NCI-H2107 treated with DMSO at 0.1 percent for 48 hours (cell line): ENCODE measurements at regions not wholly inside any gene's neighbourhood (a gene's known extent, or its start where the extent isn't known, plus 50 kb on each side); places are given as distances from the start of the nearest gene placed in this dataset.

Experiments used
- DNase-seq: peaks from one replicate; lab custom pipeline; 2025; ENCODE audit not compliant: unreplicated experiment; lab: John Stamatoyannopoulos, UW

DNA sequence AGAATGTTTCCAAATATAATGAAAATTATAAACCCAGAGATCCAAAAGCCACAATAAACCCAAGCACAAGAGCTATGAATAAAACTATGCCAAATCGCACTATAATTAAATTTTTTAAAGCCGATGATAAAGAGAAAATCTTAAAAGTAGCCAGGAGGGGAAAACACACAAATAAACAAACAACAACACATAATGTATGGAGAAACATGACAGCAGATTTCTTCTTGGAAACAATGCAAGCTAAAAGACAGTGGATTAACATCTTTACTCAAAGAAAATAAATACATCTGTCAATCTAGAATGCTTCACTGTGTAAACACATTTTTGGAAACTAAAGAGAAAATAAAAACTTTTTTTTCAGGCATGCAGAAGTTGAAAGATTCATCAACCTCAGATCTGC, 53.0 kb upstream of the SMOX start:
- DNase-seq = no peak

DNA sequence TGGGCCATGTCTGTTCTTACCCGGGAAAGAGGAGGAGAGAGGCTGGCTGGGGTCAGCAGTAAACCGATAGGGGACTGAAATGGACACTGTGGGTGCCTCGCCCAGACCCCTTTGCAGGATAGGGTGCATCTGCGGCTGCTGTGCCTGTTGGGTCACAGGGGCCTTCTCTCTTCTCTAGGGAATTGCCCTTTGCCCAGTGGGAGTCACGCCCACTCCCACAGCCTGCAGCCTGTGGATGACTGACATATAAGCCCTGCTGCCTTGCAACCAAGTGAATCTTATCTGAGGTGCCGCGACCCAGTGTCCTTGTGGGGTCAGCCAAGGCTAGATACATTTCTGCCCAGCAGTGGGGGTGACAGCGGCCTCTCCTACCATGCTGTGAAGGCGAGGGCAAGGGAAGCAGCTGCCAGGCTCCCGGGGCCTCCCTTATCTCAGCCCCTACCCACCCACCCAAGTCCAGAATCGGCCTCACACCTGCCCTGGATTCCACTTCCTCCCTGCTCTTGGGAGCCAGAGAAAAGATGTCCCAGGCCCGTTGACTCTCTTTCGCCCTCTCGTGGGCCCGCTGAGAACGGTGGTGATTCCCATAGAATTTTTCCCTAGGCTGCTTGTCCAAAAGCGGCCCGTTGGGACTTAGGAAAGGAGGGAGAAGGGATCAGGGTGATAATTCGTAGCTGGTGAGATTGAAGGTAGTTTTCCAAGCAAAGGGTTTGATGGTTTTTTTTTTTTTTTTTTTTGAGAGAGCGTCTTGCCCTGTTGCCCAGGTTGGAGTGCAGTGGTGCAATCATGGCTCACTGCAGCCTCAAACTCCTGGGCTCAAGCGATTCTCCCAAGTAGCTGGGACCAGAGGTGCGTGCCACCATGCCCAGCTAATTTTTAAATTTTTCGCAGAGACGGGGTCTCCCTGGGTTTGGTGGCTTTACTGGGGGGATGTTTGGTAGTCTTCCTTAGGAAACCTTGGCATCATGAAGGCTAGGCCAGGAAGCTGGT, 56.8 kb upstream of the SMOX start:
- peak; percentile 12 for DNase-seq

DNA sequence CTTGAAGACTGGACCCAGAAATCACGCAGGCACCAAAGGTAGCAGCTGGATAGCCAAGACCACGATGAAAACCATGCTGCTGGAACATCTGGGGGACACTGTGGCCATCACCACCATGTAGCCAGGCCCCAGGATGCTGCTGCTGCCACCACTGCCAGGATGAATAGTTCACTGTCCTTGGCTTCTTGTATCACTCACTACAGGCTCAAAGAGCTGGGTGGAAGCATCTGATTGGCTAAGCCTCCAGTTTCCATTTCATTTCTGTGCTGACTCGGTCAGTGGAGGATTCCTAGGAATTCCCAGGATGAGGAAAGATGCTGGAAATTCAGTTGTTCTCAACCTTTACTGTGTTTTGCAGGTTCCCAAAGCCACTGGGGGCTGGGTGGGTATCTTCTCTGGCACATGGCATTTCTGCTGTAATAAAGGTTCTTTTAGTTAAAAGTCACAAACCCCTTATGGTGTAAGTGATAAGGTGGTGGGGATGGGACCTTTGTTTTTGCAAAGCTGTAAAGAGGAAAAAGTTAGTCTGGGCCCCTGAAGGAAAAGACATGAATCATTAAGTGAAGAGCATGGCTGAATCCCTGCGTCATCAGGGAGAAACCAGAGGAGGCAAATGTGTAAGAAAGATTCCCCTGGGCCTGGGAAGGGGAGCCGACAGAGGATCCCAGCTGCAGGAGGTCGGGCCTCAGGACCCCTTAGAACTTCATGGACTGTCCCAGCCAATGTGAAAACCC, 57.7 kb upstream of the SMOX start:
- no peak for DNase-seq

DNA sequence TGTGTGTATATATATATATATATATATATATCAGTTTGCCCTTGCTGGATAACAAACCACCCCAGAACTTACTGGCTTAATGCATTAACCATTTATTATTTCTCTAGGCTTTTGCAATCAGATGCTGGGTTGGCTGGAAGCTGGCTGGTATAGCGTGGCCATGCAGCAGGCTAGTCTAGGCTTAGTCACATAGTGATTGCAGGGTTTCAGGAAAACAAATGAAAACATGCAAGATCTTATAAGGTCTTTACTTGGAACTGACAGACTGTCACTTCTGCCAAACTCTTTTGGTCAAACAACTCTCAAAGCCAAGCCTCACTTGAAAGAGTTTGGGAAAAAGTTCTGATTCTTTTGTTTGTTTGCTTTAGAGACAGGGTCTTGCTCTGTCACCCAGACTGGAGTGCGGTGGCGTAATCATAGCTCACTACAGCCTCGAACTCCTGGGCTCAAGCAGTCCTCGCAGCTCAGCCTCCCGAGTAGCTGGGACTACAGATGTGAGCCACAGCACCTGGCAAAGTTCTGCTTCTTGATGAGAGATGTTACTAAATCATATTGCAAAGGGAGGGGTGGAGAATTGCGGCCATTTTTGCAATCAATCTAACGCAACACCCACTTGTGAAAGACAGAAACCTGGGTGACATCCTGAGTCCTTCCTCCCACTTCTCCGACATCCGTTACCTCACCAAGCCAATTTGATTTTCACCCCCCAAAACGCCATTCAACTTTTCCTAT, 58.7 kb upstream of the SMOX start:
- DNase-seq = no peak

DNA sequence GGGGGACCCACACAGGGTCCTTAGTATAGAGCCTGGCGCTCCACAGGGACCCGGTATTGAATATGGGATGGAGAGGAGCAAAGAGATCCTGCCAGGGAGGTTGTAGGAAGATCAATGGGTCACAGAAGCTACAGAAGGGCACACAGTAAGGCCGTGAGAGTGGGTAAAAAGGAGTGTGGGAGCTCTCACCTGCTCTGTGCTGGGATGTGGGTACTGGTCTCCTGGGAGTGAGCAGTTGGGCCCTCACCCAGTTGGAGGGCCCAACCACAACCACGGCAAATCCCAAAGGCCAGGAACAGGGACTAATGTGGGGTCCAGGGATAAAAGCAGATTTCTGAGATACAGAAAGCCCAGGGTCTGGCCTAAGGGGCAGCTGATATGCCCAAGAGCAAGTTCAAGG, 59.9 kb upstream of the SMOX start:
- no peak for DNase-seq

DNA sequence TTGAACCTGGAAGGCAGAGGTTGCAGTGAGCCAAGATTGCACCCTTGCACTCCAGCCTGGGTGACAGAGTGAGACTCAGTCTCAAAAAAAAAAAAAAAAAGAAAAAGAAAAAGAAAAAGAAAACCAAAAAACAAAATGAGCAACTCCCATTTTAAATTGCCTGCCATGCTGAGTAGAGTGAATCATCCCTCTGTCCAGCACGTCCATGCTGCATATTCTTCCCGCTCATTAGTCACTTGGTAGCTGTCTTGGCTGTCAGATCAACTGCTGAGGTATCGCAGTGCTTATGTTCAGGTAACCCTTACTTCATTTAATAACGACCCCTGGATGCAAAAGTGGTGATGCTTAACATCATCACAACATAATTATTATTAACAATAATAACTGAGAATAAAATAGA, 60.7 kb upstream of the SMOX start:
- DNase-seq = no peak

DNA sequence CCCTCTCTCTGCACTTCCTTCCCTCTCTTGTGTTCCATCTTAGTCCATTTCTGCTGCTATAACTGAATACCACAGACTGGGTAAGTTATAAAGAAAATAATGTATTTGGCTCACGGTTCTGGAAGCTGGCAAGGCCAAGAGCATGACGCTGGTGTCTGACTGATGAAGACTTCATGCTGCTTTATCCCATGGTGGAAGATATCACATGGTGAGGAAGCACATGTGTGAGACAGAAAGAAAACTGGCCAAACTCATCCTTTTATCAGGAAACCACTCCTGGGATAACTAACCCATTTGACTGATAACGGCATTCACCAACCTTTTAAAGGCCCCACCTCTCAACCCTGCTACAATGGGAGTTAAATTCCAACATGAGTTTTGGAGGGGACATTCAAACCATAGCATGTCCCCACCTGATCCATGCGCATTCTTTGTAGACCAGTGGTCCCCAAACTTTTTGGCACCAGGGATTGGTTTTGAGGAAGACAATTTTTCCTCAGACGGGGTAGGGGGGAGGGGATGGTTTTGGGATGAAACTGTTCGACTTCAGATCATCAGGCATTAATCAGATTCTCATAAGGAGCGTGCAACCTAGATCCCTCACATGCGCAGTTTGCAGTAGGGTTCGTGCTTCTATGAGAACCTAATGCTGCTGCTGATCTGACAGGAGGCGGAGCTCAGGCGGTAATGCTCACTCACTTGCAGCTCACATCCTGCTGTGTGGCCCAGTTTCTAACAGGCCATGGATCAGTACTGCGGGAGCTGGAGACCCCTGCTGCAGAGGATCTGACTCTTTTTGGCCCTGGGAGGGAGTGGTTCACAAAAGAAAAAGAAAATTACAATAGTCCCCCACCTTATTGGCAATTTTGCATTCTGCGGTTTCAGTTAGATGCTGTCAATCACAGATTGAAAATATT, 61.6 kb upstream of the SMOX start:
- DNase-seq = no peak

DNA sequence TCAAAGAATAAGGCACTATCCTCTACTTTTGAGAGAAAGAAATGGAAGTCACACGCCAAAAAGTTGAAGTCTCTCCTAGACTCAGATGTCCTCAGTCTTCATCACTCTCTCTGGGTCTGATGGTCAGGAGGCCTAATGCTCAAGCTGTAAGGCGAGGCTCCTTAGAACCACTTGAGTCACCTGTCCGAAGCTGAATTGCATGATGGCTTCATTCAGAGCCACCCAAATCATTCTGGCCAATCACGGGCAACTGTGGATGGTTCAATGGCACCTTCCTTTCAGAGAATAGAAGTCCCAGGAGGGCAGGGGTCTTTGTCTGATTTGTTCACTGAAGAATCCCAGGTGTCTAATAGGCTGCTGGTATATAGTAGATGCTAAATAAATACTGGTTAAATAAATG, 63.9 kb upstream of the SMOX start:
- no peak for DNase-seq

DNA sequence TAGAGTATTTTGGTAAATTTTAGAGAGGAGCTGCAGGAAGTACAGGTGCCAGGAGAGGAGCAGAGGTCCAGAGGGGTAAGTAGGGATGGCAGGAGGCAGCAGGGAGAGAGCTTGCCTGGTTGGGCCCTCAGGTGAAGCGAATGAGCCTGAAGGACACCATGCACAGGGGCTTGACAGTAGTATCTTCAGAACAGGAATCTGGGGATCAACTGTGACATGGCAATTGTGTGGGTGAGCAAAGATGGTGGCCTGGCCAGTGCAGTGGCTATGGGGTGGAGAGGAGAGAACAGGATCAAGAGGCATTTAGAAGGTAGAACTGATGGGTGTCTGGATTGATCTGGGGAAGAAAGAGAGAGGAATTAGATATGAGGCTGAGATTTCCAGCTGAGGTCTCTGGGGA, 64.5 kb upstream of the SMOX start:
- no peak for DNase-seq

DNA sequence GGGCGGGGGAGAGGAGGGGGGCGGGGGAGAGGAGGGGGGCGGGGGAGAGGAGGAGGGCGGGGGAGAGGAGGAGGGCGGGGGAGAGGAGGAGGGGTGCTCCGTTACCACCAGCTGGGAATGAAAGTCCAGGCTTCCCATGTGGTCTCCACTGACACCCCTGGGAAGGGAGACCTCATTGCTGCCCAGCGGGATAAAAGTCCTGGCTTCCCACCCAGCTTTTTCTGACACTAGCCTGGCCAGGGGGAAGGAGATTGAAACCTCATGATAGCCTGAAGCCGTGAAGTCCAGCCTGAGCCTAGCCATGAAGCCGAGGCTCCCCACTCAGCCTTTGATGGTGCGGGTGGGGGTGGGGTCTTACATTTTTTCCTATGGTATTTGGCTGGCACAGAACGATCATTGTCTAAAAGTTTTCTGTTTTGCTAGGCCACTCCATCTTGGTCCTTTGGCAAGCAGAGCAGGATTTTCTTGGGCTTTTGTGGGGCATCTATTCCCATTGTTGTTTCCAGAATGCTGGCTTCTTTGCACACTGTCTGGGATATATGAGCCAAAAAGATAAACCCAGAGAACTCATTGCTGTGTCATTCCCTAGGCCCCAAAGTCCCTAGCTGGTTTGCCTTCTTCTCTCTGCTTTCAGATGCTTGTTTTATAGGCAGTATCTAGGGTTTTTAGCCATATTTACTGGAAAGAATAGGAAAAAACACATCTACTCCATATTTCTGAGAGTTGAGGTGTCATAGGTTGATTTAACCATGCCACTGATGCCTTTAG, 65.3 kb upstream of the SMOX start:
- DNase-seq = no peak

DNA sequence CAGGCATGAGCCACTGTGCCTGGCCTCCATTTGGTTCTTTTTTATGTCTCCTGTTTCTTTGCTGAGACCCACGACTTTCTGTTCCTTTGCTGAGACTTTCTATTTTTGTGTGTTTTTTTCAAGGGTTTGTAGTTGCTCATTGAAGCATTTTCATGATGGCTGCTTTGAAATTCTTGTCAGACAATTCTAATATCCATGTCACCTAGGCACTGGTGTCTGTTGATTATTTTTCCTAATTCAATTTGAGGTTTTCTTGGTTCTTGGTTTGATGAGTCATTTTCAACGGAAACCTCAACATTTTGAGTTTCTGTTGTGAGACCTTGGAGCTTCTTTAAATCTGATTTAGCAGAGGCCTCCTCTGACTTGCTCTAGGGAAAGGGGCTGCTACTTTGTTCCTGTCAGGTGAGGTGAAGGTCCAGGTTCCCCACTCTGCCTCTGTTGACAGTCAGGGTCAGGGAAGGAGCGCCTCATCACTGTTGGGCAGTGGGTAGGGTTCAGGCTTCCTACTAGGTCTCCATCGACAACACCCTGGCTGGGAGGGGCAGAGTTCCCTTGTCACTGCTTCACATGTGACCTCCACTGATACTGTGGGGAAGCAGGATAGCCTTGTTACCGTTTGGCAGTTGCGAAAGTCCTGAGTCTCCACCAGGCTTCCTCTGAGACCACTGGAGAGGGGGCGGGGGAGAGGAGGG, 66.1 kb upstream of the SMOX start:
- no peak for DNase-seq

DNA sequence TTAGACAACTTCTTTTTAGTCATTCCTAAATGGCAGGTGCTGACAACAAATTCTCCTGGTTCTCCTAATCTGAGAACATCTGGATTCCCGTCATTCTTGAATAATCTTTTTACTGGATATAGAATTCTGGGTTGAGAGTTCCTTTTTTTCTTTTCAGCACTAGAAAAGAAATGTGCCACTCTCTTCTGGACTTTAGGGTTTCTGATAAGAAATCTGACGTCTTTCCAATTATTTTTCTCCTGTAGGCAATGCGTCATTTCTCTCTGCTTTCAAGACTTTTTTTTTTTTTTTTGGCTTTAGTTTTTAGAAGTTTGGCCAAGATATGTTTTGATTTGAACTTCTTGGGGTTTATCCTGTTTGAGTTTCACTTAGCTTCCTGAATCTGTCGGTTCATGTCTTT, 66.1 kb upstream of the RNF24 start:
- DNase-seq = no peak

DNA sequence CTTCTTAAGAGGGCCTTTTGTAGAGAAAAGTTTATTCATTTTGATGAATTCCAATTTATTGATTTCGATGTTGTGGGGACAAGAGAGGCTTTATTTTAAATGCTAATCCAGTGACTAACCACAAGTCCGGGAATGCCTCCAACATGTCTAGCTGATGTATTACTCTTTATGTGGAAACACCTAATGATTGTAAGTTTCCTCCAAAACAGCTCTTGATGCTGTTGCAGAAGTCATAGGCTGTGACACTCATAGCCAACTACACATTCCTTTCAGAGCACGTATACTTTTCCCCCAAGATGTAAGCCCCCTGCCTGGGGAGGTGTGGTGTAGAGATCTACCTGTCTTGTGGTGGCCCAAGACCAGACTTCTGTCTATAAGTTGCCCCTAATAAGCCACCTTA, 61.3 kb upstream of the RNF24 start:
- DNase-seq = peak; percentile 3

DNA sequence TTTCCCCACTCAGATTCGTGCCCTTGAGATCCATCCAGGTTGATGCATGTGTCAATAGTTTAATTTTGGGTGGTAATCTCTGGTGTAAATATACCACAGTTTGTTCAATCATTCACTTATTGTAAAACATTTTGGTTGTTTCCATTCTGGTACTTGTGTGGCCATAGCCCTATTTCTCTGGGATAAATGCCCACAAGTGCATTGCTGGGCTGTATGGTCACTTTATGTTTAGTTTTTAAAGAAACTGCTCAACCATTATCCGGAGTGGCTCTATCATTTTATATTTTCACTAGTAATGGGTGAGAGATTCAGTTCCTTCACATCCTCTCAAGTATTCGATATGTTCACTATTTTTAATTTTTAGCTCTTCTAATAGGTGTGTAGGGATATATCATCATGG, 60.7 kb upstream of the RNF24 start:
- no peak for DNase-seq

DNA sequence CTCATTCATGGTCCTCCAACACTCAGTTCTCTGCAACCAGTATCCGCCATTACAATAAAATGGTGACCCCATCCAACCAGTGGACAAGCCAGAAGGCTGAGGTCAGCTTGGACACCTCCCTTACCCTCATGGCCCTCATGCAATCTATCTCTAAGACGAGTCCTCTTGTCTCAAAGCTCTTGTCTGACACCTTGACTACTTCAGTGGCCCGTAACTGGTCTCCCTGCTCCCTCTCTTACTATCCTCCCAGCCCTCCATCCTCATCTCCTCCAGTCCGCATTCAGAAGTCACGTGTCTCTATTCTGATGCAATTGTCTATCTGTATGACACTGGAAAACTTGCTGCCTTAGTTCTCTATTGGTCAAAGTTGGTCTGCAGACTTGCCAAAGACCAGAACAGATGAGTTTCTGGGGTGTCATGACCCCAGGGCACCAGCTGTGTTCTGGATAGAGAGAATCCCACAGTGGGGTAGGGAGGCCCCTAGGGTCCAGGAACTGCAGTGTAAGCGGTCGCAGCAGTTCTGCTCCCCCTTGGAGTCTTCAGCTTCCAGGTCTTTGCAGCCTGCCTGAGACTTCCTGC, 59.6 kb upstream of the RNF24 start:
- DNase-seq = no peak

DNA sequence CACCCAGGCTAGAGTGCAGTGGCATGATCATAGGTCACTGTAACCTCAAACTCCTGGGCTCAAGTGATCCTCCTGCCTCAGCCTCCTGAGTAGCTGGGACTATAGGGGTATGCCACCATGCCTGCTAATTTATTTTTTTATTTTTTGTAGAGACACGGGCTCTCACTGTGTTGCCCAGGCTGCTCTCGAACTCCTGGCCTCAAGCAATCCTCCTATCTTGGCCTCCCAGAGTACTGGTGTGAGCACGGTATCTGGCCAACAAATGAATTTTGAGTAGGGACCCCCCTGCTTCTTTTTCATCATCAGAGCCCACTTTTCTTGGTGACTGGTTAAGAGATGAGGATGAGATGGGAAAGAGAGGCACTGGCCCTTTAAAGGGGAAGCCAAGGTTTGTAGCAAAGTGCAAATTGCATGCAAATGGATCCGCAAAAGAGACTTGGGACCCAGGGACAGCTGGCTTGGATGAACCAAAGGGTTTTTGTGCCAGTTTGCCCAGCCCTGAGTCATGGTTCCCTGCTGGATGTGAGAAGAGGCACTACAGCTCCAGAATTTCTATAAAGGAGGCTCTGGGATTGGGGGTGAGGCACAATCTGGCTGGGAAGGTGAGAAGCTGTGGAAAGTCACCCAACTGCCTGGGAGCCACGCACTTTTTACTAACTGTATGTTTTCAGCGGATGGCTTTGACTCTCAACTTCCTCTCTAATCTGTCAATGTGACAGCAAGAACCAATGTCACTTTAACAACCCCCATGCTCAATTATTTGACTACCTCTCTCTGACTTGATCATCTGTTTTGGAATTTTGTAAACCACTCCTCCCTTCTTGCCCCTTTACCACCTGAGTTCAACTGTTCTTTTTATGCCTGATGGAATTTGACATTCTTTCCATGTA, 58.7 kb upstream of the RNF24 start:
- no peak for DNase-seq

DNA sequence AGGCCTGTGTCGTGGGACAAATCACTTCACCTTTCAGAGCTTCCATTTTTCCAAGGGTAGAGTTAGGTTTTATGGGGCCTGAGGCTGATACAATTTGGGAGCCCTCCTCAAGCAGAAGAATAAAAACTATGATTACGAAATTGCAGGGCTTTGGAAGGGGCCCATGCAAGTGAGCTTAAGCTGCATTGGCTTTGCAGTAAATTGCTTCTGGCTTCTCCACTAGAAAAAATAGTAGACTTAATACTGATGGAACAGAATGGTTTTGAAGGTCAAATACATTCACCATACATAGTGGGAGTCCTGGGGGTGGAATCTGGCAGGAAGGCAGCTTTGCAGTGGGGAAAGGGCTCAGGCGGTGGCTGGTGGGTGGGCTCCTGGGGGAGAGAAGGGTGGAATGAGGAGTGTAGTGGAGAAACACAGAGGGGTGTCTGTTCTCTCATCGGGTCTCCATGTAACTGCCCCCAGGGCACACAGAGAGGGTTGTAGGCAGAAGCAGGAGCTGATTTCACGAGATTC, 55.9 kb upstream of the RNF24 start:
- no peak for DNase-seq
